Natural killer cell (primary cell): ENCODE measurements at regions not wholly inside any gene's neighbourhood (a gene's known extent, or its start where the extent isn't known, plus 50 kb on each side); places are given as distances from the start of the nearest gene placed in this dataset.

Experiments used
- ATAC-seq, 3 donors: fragments of 150-1000 bp in 2 of 3; fragments of 200-7000 bp in 1 of 3; cut with Tn5 transposase; 1 replicate in 1 of 3; 2 replicates in 2 of 3; pipeline ENCODE4 v1.10.0; 2021; ENCODE audit warnings: mild to moderate bottlenecking in 2 of 3, moderate library complexity in 2 of 3
- DNase-seq, 2 donors: peaks; one replicate each; pipeline versions ENCODE4 v3.0.0 to v3.0.0-alpha.2; 2013 to 2021; ENCODE audit warnings: mixed read lengths in 1 of 2
- H3K27ac ChIP-seq: one replicate; pipeline ENCODE4 v1.5.1; 2013; ENCODE audit warnings: mild to moderate bottlenecking, low read length
- H3K27me3 ChIP-seq: one replicate; pipeline ENCODE4 v1.6.1; 2013; ENCODE audit warnings: low read length; ENCODE audit not compliant: control insufficient read depth, insufficient read depth
- H3K36me3 ChIP-seq: one replicate; pipeline ENCODE4 v1.6.1; 2013; ENCODE audit warnings: low read length; ENCODE audit not compliant: control insufficient read depth, insufficient read depth
- H3K4me1 ChIP-seq: one replicate; pipeline ENCODE4 v1.6.1; 2013; ENCODE audit warnings: low read length; ENCODE audit not compliant: control insufficient read depth, insufficient read depth
- H3K4me3 ChIP-seq: one replicate; pipeline ENCODE4 v1.5.1; 2013; ENCODE audit warnings: low read length
- H3K9me3 ChIP-seq: one replicate; pipeline ENCODE4 v1.6.1; 2013; ENCODE audit warnings: low read length; ENCODE audit not compliant: control insufficient read depth, insufficient read depth
- H3K27ac Mint-ChIP-seq, 2 donors: one replicate each; pipeline ENCODE4 v1.8.0; 2022; ENCODE audit warnings: mild to moderate bottlenecking in 2 of 2, mixed read lengths in 2 of 2, moderate library complexity in 1 of 2
- H3K27me3 Mint-ChIP-seq, 2 donors: one replicate each; pipeline ENCODE4 v1.8.0; 2022; ENCODE audit warnings: low read depth in 2 of 2, mixed read lengths in 2 of 2
- H3K36me3 Mint-ChIP-seq: one replicate; pipeline ENCODE4 v1.8.0; 2022; ENCODE audit warnings: mixed read lengths
- H3K4me1 Mint-ChIP-seq, 2 donors: one replicate each; pipeline ENCODE4 v1.8.0; 2022; ENCODE audit warnings: mixed read lengths in 2 of 2
- H3K4me3 Mint-ChIP-seq: one replicate; pipeline ENCODE4 v1.8.0; 2022; ENCODE audit warnings: mild to moderate bottlenecking, moderate library complexity, mixed read lengths
- H3K9me3 Mint-ChIP-seq, 2 donors: one replicate each; pipeline ENCODE4 v1.8.0; 2022; ENCODE audit warnings: mixed read lengths in 2 of 2
- WGBS: methylation state at CpG from one replicate; pipeline ENCODE4 v1.1.7; 2013; ENCODE audit warnings: missing lambda C conversion rate; ENCODE audit not compliant: insufficient coverage; 5-methylcytosine and 5-hydroxymethylcytosine counted together
- intact Hi-C: fragments of 100-400 bp; cut with micrococcal nuclease; formaldehyde crosslinking; loops from one replicate; pipeline ENCODE4 v1.14.2; 2022
- TF ChIP-seq, protein P1 (sequence below): fragments of 200-600 bp; IDR thresholded peaks from one replicate; pipeline ENCODE4 v1.8.0; 2022; ENCODE audit warnings: antibody characterized with exemption

DNA sequence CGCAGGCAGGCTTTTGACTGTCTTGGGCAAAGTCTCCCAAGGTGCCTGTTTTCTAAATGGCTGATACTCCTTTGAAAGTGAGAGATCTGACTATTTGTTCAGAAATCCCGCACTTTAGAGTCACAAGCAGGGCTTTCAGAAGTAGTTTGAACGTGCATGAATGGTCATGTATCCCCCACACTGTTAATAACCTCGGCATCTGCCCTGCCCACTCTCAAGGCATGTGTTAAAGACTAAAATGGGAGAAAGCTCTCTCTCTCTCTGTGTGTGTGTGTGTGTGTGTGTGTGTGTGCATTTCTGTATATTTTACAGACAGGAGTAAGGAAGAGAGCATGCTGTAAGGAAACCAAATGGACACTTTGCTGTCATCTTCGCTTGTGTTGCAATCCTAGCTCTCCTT lies 163.7 kb downstream of the MAF start:
- no peak overlapping the region for H3K27ac Mint-ChIP-seq
- Histone ChIP-seq H3K4me3 (no peak overlapping the region), H3K36me3 (no peaks in the 10 kb centered on the region), H3K27me3 (no peaks in the 10 kb centered on the region), H3K27ac (no peak overlapping the region), H3K4me1 (no peaks in the 10 kb centered on the region), H3K9me3 (no peaks in the 10 kb centered on the region)
- H3K4me3 Mint-ChIP-seq = no peak overlapping the region
- ATAC-seq (no peak), DNase-seq (no peak)
- TF ChIP-seq, protein P1, sequence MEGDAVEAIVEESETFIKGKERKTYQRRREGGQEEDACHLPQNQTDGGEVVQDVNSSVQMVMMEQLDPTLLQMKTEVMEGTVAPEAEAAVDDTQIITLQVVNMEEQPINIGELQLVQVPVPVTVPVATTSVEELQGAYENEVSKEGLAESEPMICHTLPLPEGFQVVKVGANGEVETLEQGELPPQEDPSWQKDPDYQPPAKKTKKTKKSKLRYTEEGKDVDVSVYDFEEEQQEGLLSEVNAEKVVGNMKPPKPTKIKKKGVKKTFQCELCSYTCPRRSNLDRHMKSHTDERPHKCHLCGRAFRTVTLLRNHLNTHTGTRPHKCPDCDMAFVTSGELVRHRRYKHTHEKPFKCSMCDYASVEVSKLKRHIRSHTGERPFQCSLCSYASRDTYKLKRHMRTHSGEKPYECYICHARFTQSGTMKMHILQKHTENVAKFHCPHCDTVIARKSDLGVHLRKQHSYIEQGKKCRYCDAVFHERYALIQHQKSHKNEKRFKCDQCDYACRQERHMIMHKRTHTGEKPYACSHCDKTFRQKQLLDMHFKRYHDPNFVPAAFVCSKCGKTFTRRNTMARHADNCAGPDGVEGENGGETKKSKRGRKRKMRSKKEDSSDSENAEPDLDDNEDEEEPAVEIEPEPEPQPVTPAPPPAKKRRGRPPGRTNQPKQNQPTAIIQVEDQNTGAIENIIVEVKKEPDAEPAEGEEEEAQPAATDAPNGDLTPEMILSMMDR = no peak
- WGBS = 81% methylated on average over 5 of the region's 5 CpGs
- H3K27me3 Mint-ChIP-seq = peaks cover 0 to 9% of the 10 kb centered on the region in 2 donors
- no peaks in the 10 kb centered on the region for H3K4me1 Mint-ChIP-seq
- no peaks in the 10 kb centered on the region for H3K36me3 Mint-ChIP-seq
- intact Hi-C loops = no loop called here
- no peaks in the 10 kb centered on the region for H3K9me3 Mint-ChIP-seq

DNA sequence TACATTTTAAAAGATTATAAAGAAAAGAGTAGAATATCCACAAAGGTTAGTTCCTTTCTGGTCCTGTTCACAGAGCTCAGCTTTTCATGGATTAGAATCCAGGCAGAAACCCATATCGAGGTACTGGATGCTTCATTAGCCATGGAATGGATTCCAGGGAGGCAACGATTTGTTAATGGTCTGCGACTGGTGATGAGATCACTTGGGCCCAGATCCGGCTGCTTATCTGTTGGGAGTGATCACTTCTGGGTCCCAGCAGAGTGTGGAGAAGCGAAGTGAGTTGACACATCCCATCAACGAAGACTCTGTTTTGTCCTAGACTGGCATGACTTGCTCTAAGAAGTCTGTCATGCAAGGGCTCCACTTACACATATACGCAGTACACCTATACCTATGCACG lies 165.8 kb downstream of the MAF start:
- 95% methylated on average over 8 of the region's 8 CpGs for WGBS
- H3K27ac Mint-ChIP-seq = no peak overlapping the region
- peaks cover 0 to 3% of the 10 kb centered on the region in 2 donors for H3K27me3 Mint-ChIP-seq
- Histone ChIP-seq H3K4me3 (no peak overlapping the region), H3K9me3 (no peaks in the 10 kb centered on the region), H3K4me1 (no peaks in the 10 kb centered on the region), H3K36me3 (no peaks in the 10 kb centered on the region), H3K27me3 (no peaks in the 10 kb centered on the region), H3K27ac (no peak overlapping the region)
- H3K4me1 Mint-ChIP-seq = no peaks in the 10 kb centered on the region
- no peak for DNase-seq
- no peak for ATAC-seq
- no peaks in the 10 kb centered on the region for H3K9me3 Mint-ChIP-seq
- TF ChIP-seq, protein P1 = no peak
- H3K4me3 Mint-ChIP-seq = no peak overlapping the region
- intact Hi-C loops = no loop called here
- H3K36me3 Mint-ChIP-seq = no peaks in the 10 kb centered on the region

DNA sequence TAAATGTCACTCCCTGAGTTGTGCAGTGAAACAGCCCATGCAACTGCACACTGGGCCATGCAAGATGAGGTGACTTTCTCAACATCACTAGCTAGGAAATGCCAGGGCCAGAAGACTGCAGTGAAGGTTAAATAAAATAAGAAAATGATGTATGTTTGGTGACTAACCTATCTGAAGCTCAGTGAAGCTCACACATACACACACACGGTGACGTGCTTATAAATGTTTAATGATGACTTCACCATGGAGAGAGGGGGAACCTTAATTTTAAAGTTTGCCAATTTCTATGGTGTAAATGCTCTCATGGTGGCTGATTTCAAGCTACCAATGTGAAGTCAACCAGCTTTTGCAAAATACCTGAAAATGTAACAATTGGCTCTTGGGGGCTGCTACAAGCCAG lies 166.4 kb downstream of the MAF start:
- ATAC-seq (no peak), DNase-seq (no peak)
- Mint-ChIP-seq H3K27me3 (peaks cover 0 to 3% of the 10 kb centered on the region in 2 donors), H3K27ac (no peak overlapping the region), H3K36me3 (no peaks in the 10 kb centered on the region), H3K4me3 (no peak overlapping the region), H3K9me3 (no peaks in the 10 kb centered on the region), H3K4me1 (no peaks in the 10 kb centered on the region)
- no peaks in the 10 kb centered on the region for H3K9me3 ChIP-seq
- H3K27me3 ChIP-seq = no peaks in the 10 kb centered on the region
- TF ChIP-seq, protein P1 = no peak
- intact Hi-C loops = no loop called here
- no peak overlapping the region for H3K4me3 ChIP-seq
- no peaks in the 10 kb centered on the region for H3K4me1 ChIP-seq
- no peak overlapping the region for H3K27ac ChIP-seq
- no CpG with 5 or more reads among the region's 2 CpGs for whole genome bisulfite sequencing
- H3K36me3 ChIP-seq = no peaks in the 10 kb centered on the region

DNA sequence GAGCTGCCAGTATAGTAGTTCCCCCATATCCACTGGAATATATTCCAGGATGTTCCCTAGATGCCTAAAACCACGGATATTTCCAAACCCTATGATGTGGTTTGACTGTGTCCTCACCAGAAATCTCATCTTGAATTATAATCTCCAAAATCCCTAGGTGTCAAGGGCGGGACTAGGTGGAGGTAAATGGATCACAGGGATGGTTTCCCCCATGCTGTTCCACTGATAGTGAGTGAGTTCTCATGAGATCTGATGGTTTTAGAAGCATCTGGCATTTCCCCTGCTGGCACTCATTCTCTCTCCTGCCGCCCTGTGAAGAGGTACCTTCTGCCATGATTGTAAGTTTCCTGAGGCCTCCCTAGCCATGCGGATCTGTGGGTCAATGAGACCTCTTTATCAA lies 168.6 kb downstream of the MAF start:
- Histone ChIP-seq H3K27ac (no peak overlapping the region), H3K36me3 (no peaks in the 10 kb centered on the region), H3K4me3 (no peak overlapping the region), H3K27me3 (no peaks in the 10 kb centered on the region), H3K4me1 (no peaks in the 10 kb centered on the region), H3K9me3 (no peaks in the 10 kb centered on the region)
- H3K4me1 Mint-ChIP-seq = no peaks in the 10 kb centered on the region
- no peak for ATAC-seq
- DNase-seq = no peak
- intact Hi-C loops = no loop called here
- H3K27me3 Mint-ChIP-seq = no peaks in the 10 kb centered on the region
- H3K36me3 Mint-ChIP-seq = no peaks in the 10 kb centered on the region
- H3K9me3 Mint-ChIP-seq = no peaks in the 10 kb centered on the region
- H3K27ac Mint-ChIP-seq = no peak overlapping the region
- TF ChIP-seq, protein P1 = no peak
- 79% methylated on average over 3 of the region's 4 CpGs for WGBS
- no peak overlapping the region for H3K4me3 Mint-ChIP-seq
